PC-9 (cell line): ENCODE measurements at regions not wholly inside any gene's neighbourhood (a gene's known extent, or its start where the extent isn't known, plus 50 kb on each side); places are given as distances from the start of the nearest gene placed in this dataset.

Experiments
- BruUV-seq: library from RNA; stranded (reverse); fragments of 400-500 nt; replicated peaks from 2 replicates; lab custom pipeline; 2021; lab: Mats Ljungman, UMichigan
- CTCF ChIA-PET: fragments of 300-600 bp; sonication (Branson Sonifier 250); formaldehyde crosslinking; loops from one replicate; lab custom pipeline; 2022; ENCODE audit warnings: antibody characterized with exemption; lab: Charles Lee
- POLR2A ChIA-PET: fragments of 300-600 bp; sonication (Branson Sonifier 250); formaldehyde crosslinking; loops from one replicate; lab custom pipeline; 2022; ENCODE audit warnings: antibody characterized with exemption; ENCODE audit not compliant: unreplicated experiment; lab: Charles Lee
- DNase-seq, 2 experiments: peaks; one replicate each; pipeline versions ENCODE4 v3.0.0 to v3.0.0-alpha.2; 2015 to 2022; ENCODE audit warnings: mixed read lengths in 1 of 2
- H2AFZ ChIP-seq: fragments of 200-600 bp; sonication (generic); 2 replicates; pipeline ENCODE4 v1.8.1; 2017; ENCODE audit warnings: antibody characterized with exemption
- H3F3A ChIP-seq: fragments of 200-600 bp; sonication (generic); 2 replicates; pipeline ENCODE4 v1.8.1; 2017; ENCODE audit warnings: antibody characterized with exemption, mild to moderate bottlenecking, low read depth; ENCODE audit not compliant: insufficient read depth
- H3K27ac ChIP-seq: fragments of 200-600 bp; sonication (generic); 2 replicates; pipeline ENCODE4 v1.6.1; 2016; ENCODE audit warnings: mixed run types
- H3K27me3 ChIP-seq: fragments of 200-600 bp; sonication (generic); 2 replicates; pipeline ENCODE4 v1.6.1; 2016; ENCODE audit warnings: low read depth, mixed run types; ENCODE audit not compliant: insufficient read depth
- H3K36me3 ChIP-seq: fragments of 200-600 bp; sonication (generic); 2 replicates; pipeline ENCODE4 v1.6.1; 2016; ENCODE audit warnings: low read depth, mixed run types
- H3K4me1 ChIP-seq: fragments of 200-600 bp; sonication (generic); replicated peaks from 2 replicates; pipeline ENCODE4 v1.6.1; 2016; ENCODE audit warnings: mixed run types; ENCODE audit not compliant: insufficient read depth
- H3K4me2 ChIP-seq: fragments of 200-600 bp; sonication (generic); 2 replicates; pipeline ENCODE4 v1.6.1; 2017; ENCODE audit warnings: mixed run types
- H3K4me3 ChIP-seq: fragments of 200-600 bp; sonication (generic); 2 replicates; pipeline ENCODE4 v1.6.1; 2016; ENCODE audit warnings: mixed run types
- H3K79me2 ChIP-seq: fragments of 200-600 bp; sonication (generic); 2 replicates; pipeline ENCODE4 v1.6.1; 2017; ENCODE audit warnings: low read depth, mixed run types
- H3K9me2 ChIP-seq: fragments of 200-600 bp; sonication (generic); 2 replicates; pipeline ENCODE4 v1.8.1; 2017; ENCODE audit warnings: mild to moderate bottlenecking; ENCODE audit not compliant: insufficient read depth
- H3K9me3 ChIP-seq: fragments of 200-600 bp; sonication (generic); 2 replicates; pipeline ENCODE4 v1.8.1; 2016; ENCODE audit warnings: low read depth; ENCODE audit not compliant: insufficient read depth
- H4K20me1 ChIP-seq: fragments of 200-600 bp; sonication (generic); 2 replicates; pipeline ENCODE4 v1.8.1; 2017; ENCODE audit not compliant: insufficient read depth
- EZH2 ChIP-seq: fragments of 200-600 bp; sonication (generic); IDR thresholded peaks from 2 replicates; pipeline ENCODE4 v1.8.0; 2017; ENCODE audit warnings: antibody characterized with exemption, low read depth
- intact Hi-C: fragments of 100-400 bp; cut with micrococcal nuclease; formaldehyde crosslinking; loops from one replicate; pipeline ENCODE4 v1.10.0; 2022; ENCODE audit not compliant: unreplicated experiment
- TF ChIP-seq, protein P1 (sequence below): fragments of 200-600 bp; sonication (generic); conservative IDR thresholded peaks from 2 replicates; pipeline ENCODE4 v1.6.1; 2017; ENCODE audit warnings: mixed run types, antibody characterized with exemption, mild to moderate bottlenecking, moderate library complexity

DNA sequence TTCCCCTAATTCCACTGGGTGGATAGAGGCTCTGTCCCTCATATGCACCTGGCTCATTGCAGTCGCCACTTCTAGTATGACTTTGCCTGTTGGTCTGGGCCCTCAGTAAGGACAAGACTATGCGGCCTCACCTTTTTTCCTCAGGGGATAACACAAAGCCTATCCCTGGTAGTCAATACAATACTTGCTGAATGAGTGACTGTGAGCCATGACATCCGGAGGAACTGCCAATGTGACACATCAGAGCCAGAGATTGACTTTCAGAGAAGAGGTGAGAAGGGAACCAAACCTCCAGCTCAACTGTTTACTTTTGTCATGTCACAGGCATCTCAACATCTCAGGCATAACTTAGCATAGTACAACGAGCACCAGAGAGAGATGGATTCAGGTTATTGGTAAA is 371.3 kb downstream of the DMRT2 start:
- no peaks in the 10 kb centered on the region for H3K79me2 ChIP-seq
- no peak overlapping the region for H3K4me3 ChIP-seq
- no peaks in the 10 kb centered on the region for H4K20me1 ChIP-seq
- H3K4me2 ChIP-seq: no peak overlapping the region
- no peak overlapping the region for H3K27ac ChIP-seq
- no peaks in the 10 kb centered on the region for H3K4me1 ChIP-seq
- H3K27me3 ChIP-seq: no peaks in the 10 kb centered on the region
- H2AFZ ChIP-seq: no peak overlapping the region
- BruUV-seq: no TSS peak
- H3K9me2 ChIP-seq: no peaks in the 10 kb centered on the region
- no peak for DNase-seq
- POLR2A ChIA-PET: no interaction called here
- no peaks in the 10 kb centered on the region for H3K9me3 ChIP-seq
- H3K36me3 ChIP-seq: no peaks in the 10 kb centered on the region
- H3F3A ChIP-seq: no peaks in the 10 kb centered on the region
- CTCF ChIA-PET: no interaction called here
- TF ChIP-seq, protein P1, sequence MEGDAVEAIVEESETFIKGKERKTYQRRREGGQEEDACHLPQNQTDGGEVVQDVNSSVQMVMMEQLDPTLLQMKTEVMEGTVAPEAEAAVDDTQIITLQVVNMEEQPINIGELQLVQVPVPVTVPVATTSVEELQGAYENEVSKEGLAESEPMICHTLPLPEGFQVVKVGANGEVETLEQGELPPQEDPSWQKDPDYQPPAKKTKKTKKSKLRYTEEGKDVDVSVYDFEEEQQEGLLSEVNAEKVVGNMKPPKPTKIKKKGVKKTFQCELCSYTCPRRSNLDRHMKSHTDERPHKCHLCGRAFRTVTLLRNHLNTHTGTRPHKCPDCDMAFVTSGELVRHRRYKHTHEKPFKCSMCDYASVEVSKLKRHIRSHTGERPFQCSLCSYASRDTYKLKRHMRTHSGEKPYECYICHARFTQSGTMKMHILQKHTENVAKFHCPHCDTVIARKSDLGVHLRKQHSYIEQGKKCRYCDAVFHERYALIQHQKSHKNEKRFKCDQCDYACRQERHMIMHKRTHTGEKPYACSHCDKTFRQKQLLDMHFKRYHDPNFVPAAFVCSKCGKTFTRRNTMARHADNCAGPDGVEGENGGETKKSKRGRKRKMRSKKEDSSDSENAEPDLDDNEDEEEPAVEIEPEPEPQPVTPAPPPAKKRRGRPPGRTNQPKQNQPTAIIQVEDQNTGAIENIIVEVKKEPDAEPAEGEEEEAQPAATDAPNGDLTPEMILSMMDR: no peak
- no peak for TF ChIP-seq EZH2
- intact Hi-C loops: no loop called here

DNA sequence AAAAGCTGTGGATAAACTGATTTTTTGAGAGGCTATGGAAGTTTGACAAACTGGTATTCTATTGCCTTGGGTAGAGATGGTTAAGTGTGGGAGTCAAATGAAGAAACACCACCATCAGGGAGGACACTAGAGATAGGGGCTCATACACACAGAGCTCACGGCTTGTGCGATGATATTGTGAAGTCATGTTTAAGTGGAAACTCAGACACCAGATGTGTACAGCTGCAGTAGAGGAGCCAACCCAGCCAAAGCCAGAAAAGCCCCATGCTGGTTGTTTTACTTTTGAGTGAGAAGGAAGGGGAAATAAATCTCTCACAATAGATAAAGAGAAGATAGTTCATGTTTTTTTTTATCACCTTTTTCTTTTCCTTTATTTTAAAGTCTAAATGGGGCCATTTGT is 377.7 kb downstream of the DMRT2 start:
- Histone ChIP-seq H3K27me3 (0 out of 2 replicates have a peak, but pooled peaks cover 10% of the 10 kb centered on the region), H3K27ac (no peak overlapping the region), H3F3A (no peaks in the 10 kb centered on the region), H3K4me2 (no peak overlapping the region), H3K4me1 (no peaks in the 10 kb centered on the region), H4K20me1 (no peaks in the 10 kb centered on the region), H3K4me3 (no peak overlapping the region), H3K9me2 (no peaks in the 10 kb centered on the region), H3K36me3 (no peaks in the 10 kb centered on the region), H3K79me2 (no peaks in the 10 kb centered on the region), H3K9me3 (no peaks in the 10 kb centered on the region), H2AFZ (no peak overlapping the region)
- no peak for TF ChIP-seq EZH2
- TF ChIP-seq, protein P1: no peak
- CTCF ChIA-PET: no interaction called here
- intact Hi-C loops: no loop called here
- POLR2A ChIA-PET: no interaction called here
- DNase-seq: no peak
- BruUV-seq: no TSS peak

DNA sequence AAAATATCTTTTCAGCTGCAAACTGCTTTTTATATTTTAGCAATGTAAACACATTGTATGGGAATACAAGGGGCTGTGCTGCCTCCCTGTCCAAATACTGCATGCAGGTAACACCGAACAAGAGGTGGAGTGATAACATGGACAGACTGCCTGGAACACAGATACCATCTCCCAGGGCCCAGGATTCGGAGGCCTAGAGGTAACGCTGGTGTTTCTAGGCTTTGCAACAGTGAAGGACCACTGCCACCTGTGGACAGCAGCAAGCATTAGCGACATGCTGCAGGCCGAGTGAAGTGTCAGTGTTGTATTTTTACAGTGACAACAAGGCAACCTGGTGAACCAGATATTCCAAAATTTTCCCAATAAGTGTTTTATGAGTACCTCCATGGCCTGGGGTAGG is 379.1 kb downstream of the DMRT2 start:
- H3F3A ChIP-seq: no peaks in the 10 kb centered on the region
- H3K9me3 ChIP-seq: no peaks in the 10 kb centered on the region
- H3K9me2 ChIP-seq: no peaks in the 10 kb centered on the region
- intact Hi-C loops: no loop called here
- no TSS peak for BruUV-seq
- H2AFZ ChIP-seq: no peak overlapping the region
- no peaks in the 10 kb centered on the region for H4K20me1 ChIP-seq
- no peaks in the 10 kb centered on the region for H3K79me2 ChIP-seq
- H3K4me1 ChIP-seq: no peaks in the 10 kb centered on the region
- peaks cover 12% of the 10 kb centered on the region; the same call in 1 of the 2 replicates for H3K27me3 ChIP-seq
- no peak overlapping the region for H3K27ac ChIP-seq
- TF ChIP-seq, protein P1: no peak; the same call in 1 of the 2 replicates
- no peak for TF ChIP-seq EZH2
- H3K36me3 ChIP-seq: no peaks in the 10 kb centered on the region
- no peak overlapping the region for H3K4me2 ChIP-seq
- ChIA-PET POLR2A (no interaction called here), CTCF (no interaction called here)
- no peak overlapping the region for H3K4me3 ChIP-seq
- no peak for DNase-seq
